ENCODE measurements at regions not wholly inside any gene's neighbourhood (a gene's known extent, or its start where the extent isn't known, plus 50 kb on each side); places are given as distances from the start of the nearest gene placed in this dataset.

- TF ChIP-seq RFX5 (IDR thresholded peaks at IDR 0.05; ENCODE audit: borderline replicate concordance, low read depth, low read length) (no peak), CTCF (IDR thresholded peaks at IDR 0.05; ENCODE audit: control extremely low read depth in 1 of 3, insufficient read depth in 1 of 3, low read depth in 1 of 3, low read length in 3 of 3) (no peak), KDM1A (IDR thresholded peaks at IDR 0.05; ENCODE audit: borderline replicate concordance, low read length) (no peak), EP300 (IDR thresholded peaks at IDR 0.05; ENCODE audit: borderline replicate concordance in 1 of 2, low read depth in 2 of 2, low read length in 2 of 2) (no peak), POLR2A (IDR thresholded peaks at IDR 0.05; ENCODE audit: control extremely low read depth in 1 of 2, low read depth in 2 of 2, low read length in 2 of 2) (no peak), CREB1 (IDR thresholded peaks at IDR 0.05) (no peak), ATF3 (IDR thresholded peaks at IDR 0.05; ENCODE audit: insufficient read depth, low read depth, low read length) (no peak), CHD7 (IDR thresholded peaks at IDR 0.05; ENCODE audit: insufficient replicate concordance, low read length) (no peak)
Observed at GRCh38 chr2:16226943-16227664, 286.8 kb downstream of the MYCN start.

All from H1 (cell line).